WTC11 (cell line): ENCODE measurements at regions not wholly inside any gene's neighbourhood (a gene's known extent, or its start where the extent isn't known, plus 50 kb on each side); places are given as distances from the start of the nearest gene placed in this dataset.
"Not testable (repeated sequence)": the region's sequence is repeated elsewhere in the genome, so short reads cannot be mapped to it uniquely, and the experiment has no call there.

Experiments
- ATAC-seq: fragments of 200-7000 bp; cut with Tn5 transposase; 2 replicates; pipeline ENCODE4 v1.10.0; 2021; ENCODE audit warnings: mild to moderate bottlenecking, moderate library complexity
- CTCF ChIA-PET: fragments of 300-600 bp; sonication (Branson Sonifier 250); formaldehyde crosslinking; loops from one replicate; lab custom pipeline; 2021; ENCODE audit warnings: antibody characterized with exemption; lab: Charles Lee
- POLR2A ChIA-PET: fragments of 350-600 bp; sonication (Branson Sonifier 250); formaldehyde crosslinking; loops from one replicate; lab custom pipeline; 2021; ENCODE audit warnings: antibody characterized with exemption; lab: Charles Lee
- DNase-seq: peaks from one replicate; pipeline ENCODE4 v3.0.0; 2021; ENCODE audit warnings: low spot score
- H3K27ac Mint-ChIP-seq: 2 replicates; pipeline ENCODE4 v1.8.0; 2021; ENCODE audit warnings: mixed read lengths
- H3K27me3 Mint-ChIP-seq: 2 replicates; pipeline ENCODE4 v1.8.0; 2021; ENCODE audit warnings: low read depth, mild to moderate bottlenecking, moderate library complexity, mixed read lengths
- H3K36me3 Mint-ChIP-seq: 2 replicates; pipeline ENCODE4 v1.8.0; 2021; ENCODE audit warnings: mixed read lengths
- H3K4me1 Mint-ChIP-seq: 2 replicates; pipeline ENCODE4 v1.8.0; 2022; ENCODE audit warnings: mixed read lengths
- H3K4me3 Mint-ChIP-seq: 2 replicates; pipeline ENCODE4 v1.8.0; 2021; ENCODE audit warnings: mild to moderate bottlenecking, moderate library complexity, mixed read lengths
- H3K9me3 Mint-ChIP-seq: 2 replicates; pipeline ENCODE4 v1.8.0; 2021; ENCODE audit warnings: mixed read lengths

GRCh38 chr9:67800170-67800569 is 58.6 kb upstream of the ANKRD20A1 start:
- H3K9me3 Mint-ChIP-seq, H3K4me1 Mint-ChIP-seq, CTCF ChIA-PET, H3K4me3 Mint-ChIP-seq, H3K27ac Mint-ChIP-seq, ATAC-seq, DNase-seq, POLR2A ChIA-PET, H3K36me3 Mint-ChIP-seq, H3K27me3 Mint-ChIP-seq: not testable (repeated sequence)
